ENCODE measurements at regions not wholly inside any gene's neighbourhood (a gene's known extent, or its start where the extent isn't known, plus 50 kb on each side); places are given as distances from the start of the nearest gene placed in this dataset.

- TF ChIP-seq CTCF (conservative IDR thresholded peaks at IDR 0.05) (no peak), EZH2 (IDR thresholded peaks at IDR 0.05; ENCODE audit: low read depth) (no peak)
These were observed 261.4 kb downstream of the BTG1 start for GRCh38 chr12:91884230-91884629.

Measured in PC-9 (cell line).